Activated naive CD4-positive, alpha-beta T cell treated with anti-CD3 and anti-CD28 coated beads, Interleukin-2, amount 50 U/mL, for 16 hours (primary cell): ENCODE measurements at regions not wholly inside any gene's neighbourhood (a gene's known extent, or its start where the extent isn't known, plus 50 kb on each side); places are given as distances from the start of the nearest gene placed in this dataset.

Experiments used
- DNase-seq: peaks from one replicate; pipeline ENCODE4 v3.0.0-alpha.2; 2020

GRCh38 chr5:2137444-2138050, 254.8 kb upstream of the IRX4 start:
- DNase-seq = no peak

- DNase-seq = no peak
These were observed 254.1 kb upstream of the IRX4 start for GRCh38 chr5:2136728-2137333.

GRCh38 chr5:2135833-2136232, 253.1 kb upstream of the IRX4 start:
- DNase-seq = no peak

- no peak for DNase-seq
These were observed 252.6 kb upstream of the IRX4 start for GRCh38 chr5:2135354-2135753.

- no peak for DNase-seq
These were observed 252.0 kb upstream of the IRX4 start for GRCh38 chr5:2134543-2135292.

- DNase-seq = no peak
These were observed 251.2 kb upstream of the IRX4 start for GRCh38 chr5:2133936-2134335.

GRCh38 chr5:2133080-2133479, 250.4 kb upstream of the IRX4 start:
- no peak for DNase-seq

- DNase-seq = no peak
These were observed 249.7 kb upstream of the IRX4 start for GRCh38 chr5:2132497-2132847.

GRCh38 chr5:2131826-2132496, 249.2 kb upstream of the IRX4 start:
- no peak for DNase-seq

GRCh38 chr5:2131196-2131595, 248.5 kb upstream of the IRX4 start:
- no peak for DNase-seq

GRCh38 chr5:2130361-2130760, 247.6 kb upstream of the IRX4 start:
- no peak for DNase-seq

GRCh38 chr5:2129568-2130272, 247.0 kb upstream of the IRX4 start:
- no peak for DNase-seq

GRCh38 chr5:2128686-2129355, 246.1 kb upstream of the IRX4 start:
- no peak for DNase-seq

- DNase-seq = no peak
These were observed 243.8 kb upstream of the IRX4 start for GRCh38 chr5:2126512-2126911.

- no peak for DNase-seq
These were observed 243.2 kb upstream of the IRX4 start for GRCh38 chr5:2125901-2126265.

GRCh38 chr5:2125171-2125900, 242.6 kb upstream of the IRX4 start:
- DNase-seq = no peak

- no peak for DNase-seq
These were observed 241.9 kb upstream of the IRX4 start for GRCh38 chr5:2124434-2125170.

GRCh38 chr5:2123874-2124273, 241.1 kb upstream of the IRX4 start:
- no peak for DNase-seq

GRCh38 chr5:2120361-2120760, 237.6 kb upstream of the IRX4 start:
- DNase-seq = no peak

GRCh38 chr5:2119573-2119972, 236.8 kb upstream of the IRX4 start:
- DNase-seq = no peak
